Stimulated activated effector memory CD8-positive, alpha-beta T cell treated with anti-CD3 and anti-CD28 coated beads, Interleukin-12 subunit alpha, Interleukin-12 subunit beta, amount 100 ng/mL, for 72 hours (primary cell): ENCODE measurements at regions not wholly inside any gene's neighbourhood (a gene's known extent, or its start where the extent isn't known, plus 50 kb on each side); places are given as distances from the start of the nearest gene placed in this dataset.

Source experiments
- ATAC-seq: fragments of 150-1000 bp; cut with Tn5 transposase; 2 replicates; pipeline ENCODE4 v1.10.0; 2021
- DNase-seq, 2 donors: peaks; one replicate each; pipeline ENCODE4 v3.0.0; 2021 to 2022; ENCODE audit warnings: low spot score in 2 of 2
- H3K27ac Mint-ChIP-seq: one replicate; pipeline ENCODE4 v1.8.0; 2022; ENCODE audit warnings: mild to moderate bottlenecking, mixed read lengths
- H3K36me3 Mint-ChIP-seq: one replicate; pipeline ENCODE4 v1.8.0; 2022; ENCODE audit warnings: mild to moderate bottlenecking, mixed read lengths
- H3K4me1 Mint-ChIP-seq: one replicate; pipeline ENCODE4 v1.8.0; 2022; ENCODE audit warnings: mixed read lengths
- H3K4me3 Mint-ChIP-seq: one replicate; pipeline ENCODE4 v1.8.0; 2022; ENCODE audit warnings: mild to moderate bottlenecking, mixed read lengths
- H3K9me3 Mint-ChIP-seq: one replicate; pipeline ENCODE4 v1.8.0; 2022; ENCODE audit warnings: mixed read lengths

DNA sequence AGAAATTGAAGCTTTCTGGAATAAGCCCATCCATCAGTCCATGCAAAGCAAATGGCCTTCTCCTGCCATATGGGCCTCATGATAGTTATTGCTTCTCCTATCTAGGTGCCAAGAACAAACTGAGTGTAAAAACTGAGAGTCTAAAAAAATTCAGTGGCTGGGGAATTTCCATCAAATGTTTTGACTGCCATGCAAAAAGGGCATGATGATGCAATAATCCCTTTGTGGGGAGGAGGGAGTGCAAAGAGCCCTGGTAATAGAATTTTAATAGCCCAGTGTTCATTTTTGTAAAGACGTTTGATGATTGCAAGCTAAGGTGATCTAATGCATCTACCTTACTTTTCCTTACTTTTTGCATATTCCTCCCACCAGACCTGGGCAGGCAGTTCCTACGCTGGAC lies 683.7 kb downstream of the EPM2A start:
- H3K36me3 Mint-ChIP-seq: no peaks in the 10 kb centered on the region
- H3K27ac Mint-ChIP-seq: no peak overlapping the region
- H3K9me3 Mint-ChIP-seq: no peaks in the 10 kb centered on the region
- H3K4me1 Mint-ChIP-seq: no peaks in the 10 kb centered on the region
- DNase-seq (no peak), ATAC-seq (no peak)
- H3K4me3 Mint-ChIP-seq: no peak overlapping the region

DNA sequence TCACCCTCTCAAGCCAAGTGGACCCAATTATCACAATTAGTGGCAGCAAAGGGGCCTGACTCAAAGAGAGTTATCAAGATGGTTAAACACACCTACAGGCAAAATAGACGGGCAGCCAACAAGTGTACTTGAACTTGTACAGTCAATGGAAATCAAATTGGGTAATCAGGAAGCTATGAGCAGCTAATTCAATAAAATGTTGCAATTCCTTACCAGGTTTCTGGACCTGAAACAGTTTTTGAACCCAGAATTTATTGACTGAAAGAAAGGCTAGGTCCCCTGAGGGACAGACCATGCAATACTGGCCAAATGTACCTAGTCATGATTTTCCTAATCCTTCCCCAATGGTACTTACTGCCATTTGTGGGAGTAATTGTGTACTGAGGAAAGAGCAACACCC lies 679.8 kb downstream of the EPM2A start:
- H3K27ac Mint-ChIP-seq: no peak overlapping the region
- H3K4me1 Mint-ChIP-seq: no peaks in the 10 kb centered on the region
- no peaks in the 10 kb centered on the region for H3K36me3 Mint-ChIP-seq
- ATAC-seq: no peak
- H3K4me3 Mint-ChIP-seq: no peak overlapping the region
- no peak for DNase-seq
- no peaks in the 10 kb centered on the region for H3K9me3 Mint-ChIP-seq

DNA sequence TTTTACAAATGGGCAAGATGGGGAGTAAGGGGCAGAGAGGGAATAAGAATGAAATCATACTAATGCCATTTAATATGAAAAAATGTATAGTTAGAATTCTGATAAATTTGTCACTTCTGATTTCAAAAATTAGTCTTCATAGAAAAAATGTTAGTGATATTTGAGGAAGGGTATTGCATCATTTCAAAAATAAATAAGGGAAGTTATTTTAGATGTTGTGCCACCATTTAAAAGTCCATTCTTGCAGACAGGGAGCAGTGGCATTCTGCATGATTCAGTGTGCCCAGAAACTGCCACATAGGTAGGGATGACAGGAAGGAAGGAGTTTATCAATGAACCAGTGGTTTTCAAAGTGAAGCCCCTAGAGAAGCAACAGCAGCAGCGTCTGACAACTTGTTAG lies 674.6 kb downstream of the EPM2A start:
- DNase-seq: no peak
- Mint-ChIP-seq H3K9me3 (no peaks in the 10 kb centered on the region), H3K4me1 (no peaks in the 10 kb centered on the region), H3K4me3 (no peak overlapping the region), H3K27ac (no peak overlapping the region), H3K36me3 (no peaks in the 10 kb centered on the region)
- no peak for ATAC-seq

DNA sequence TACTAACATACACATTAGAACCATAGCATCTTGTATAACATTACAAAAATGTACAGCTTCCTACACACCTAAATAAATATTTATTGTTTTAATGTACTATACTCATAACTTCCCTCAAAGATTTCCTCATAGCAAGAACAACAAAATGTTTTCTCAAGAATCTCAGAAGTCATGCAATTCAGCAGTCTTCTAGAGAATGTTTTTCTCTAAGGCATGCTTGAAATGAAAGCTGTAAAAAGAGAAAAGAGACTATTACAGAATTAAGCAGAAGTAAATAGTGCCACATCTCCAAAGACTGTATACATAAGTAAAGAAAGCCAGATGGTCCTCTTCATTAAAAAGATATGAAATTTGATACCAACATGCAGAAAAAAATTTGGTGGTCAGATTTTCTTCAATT lies 672.2 kb downstream of the EPM2A start:
- no peak overlapping the region for H3K27ac Mint-ChIP-seq
- H3K9me3 Mint-ChIP-seq: no peaks in the 10 kb centered on the region
- H3K4me1 Mint-ChIP-seq: no peaks in the 10 kb centered on the region
- H3K4me3 Mint-ChIP-seq: no peak overlapping the region
- no peak for ATAC-seq
- DNase-seq: no peak
- H3K36me3 Mint-ChIP-seq: no peaks in the 10 kb centered on the region

DNA sequence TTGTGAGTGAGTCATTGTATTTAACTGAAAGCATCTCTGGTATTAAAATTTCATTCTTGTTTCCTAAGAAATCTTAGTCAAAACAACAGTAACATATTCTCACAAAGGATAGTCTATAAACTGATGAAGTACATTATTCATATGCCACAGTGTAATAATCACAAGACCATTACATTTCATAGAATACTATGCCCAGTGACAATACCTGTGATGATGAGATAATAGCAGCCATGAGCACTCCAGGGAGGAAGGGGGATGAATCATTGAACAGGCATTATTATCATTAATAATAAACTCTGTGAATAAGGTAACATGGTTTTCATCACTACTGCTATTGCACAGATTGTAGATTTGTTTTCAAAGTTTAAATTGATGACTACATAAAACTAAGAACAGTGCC lies 667.9 kb downstream of the EPM2A start:
- no peaks in the 10 kb centered on the region for H3K4me1 Mint-ChIP-seq
- no peak for DNase-seq
- H3K9me3 Mint-ChIP-seq: no peaks in the 10 kb centered on the region
- H3K27ac Mint-ChIP-seq: no peak overlapping the region
- no peak overlapping the region for H3K4me3 Mint-ChIP-seq
- no peaks in the 10 kb centered on the region for H3K36me3 Mint-ChIP-seq
- ATAC-seq: peak; percentile 56

DNA sequence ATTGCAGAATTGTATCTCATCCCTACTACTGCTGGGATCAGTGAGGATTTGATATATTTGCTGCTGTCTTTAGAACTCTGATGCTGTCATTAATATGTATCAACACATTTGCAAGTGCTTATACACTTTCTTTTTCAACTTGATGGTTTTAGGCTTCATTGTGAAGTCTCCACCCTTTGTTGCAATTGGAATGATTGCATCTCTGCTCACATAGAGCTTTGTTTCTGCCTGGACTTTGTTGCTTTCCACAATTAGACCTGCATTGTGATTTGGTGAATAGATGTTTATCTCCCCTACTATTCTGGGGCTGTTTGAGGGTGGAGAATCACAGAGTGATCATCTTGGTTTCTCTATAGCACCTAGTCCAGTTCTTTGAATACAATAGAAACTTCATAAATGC lies 666.7 kb downstream of the EPM2A start:
- DNase-seq: no peak
- H3K4me1 Mint-ChIP-seq: no peaks in the 10 kb centered on the region
- H3K36me3 Mint-ChIP-seq: no peaks in the 10 kb centered on the region
- H3K4me3 Mint-ChIP-seq: no peak overlapping the region
- no peaks in the 10 kb centered on the region for H3K9me3 Mint-ChIP-seq
- no peak overlapping the region for H3K27ac Mint-ChIP-seq
- no peak for ATAC-seq

DNA sequence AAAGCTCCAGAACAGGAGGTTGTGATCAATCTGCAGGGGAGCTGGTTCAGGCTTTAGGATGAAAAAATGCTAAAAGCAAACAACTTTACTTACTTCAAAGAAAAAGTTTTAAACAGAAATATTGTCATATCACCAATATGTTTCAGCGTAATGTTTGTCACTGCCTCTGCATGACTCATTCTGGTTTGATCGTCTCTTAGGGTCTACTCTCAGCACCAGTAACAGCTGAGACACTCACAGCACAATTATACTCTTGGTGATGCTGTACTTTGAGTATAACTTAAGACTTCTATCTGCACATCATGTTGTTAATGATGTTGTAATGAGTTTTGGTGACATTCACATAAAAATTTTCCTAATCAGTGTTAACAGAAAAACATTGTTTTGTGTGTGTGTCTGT lies 665.4 kb downstream of the EPM2A start:
- DNase-seq (no peak), ATAC-seq (no peak)
- Mint-ChIP-seq H3K27ac (no peak overlapping the region), H3K9me3 (no peaks in the 10 kb centered on the region), H3K4me3 (no peak overlapping the region), H3K36me3 (no peaks in the 10 kb centered on the region), H3K4me1 (no peaks in the 10 kb centered on the region)

DNA sequence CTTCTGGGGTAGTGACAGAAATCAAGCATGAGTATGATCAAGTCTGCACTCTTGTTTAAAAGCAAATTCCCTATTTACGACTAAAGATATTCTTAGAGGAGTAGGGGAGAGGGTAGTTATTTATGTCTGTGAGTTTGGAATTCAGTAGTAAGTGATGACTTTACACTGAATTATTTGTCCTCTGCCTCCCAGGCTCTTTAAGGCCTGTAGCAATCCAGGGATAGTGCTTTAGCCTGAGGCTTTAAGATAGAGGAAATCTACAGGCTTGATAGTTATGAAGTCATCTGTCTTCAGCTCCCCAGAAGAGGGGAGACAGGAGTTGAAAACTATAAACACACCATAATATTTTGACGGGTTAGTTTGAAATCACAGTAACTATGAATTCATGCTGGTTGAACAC lies 664.5 kb downstream of the EPM2A start:
- peaks cover 6% of the 10 kb centered on the region for H3K4me1 Mint-ChIP-seq
- no peaks in the 10 kb centered on the region for H3K9me3 Mint-ChIP-seq
- ATAC-seq (no peak), DNase-seq (no peak)
- no peaks in the 10 kb centered on the region for H3K36me3 Mint-ChIP-seq
- H3K27ac Mint-ChIP-seq: no peak overlapping the region
- no peak overlapping the region for H3K4me3 Mint-ChIP-seq

DNA sequence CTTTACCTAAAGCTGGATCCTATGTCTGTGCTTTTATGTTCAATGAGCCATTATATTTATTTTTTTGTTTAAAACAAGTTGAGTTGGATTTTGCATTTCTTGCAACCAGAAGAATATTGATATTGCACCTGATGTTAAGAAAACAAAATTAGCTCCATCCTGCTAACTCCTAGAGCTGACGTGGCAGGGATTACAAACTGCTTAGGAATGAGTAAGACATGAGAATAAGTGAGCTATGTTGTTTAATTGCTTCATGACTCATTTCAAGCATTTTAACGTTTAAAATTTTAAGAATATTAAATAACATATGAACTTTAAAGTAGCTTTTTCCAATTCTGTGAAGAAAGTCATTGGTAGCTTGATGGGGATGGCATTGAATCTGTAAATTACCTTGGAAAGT lies 663.5 kb downstream of the EPM2A start:
- H3K9me3 Mint-ChIP-seq: no peaks in the 10 kb centered on the region
- H3K36me3 Mint-ChIP-seq: no peaks in the 10 kb centered on the region
- H3K4me3 Mint-ChIP-seq: no peak overlapping the region
- no peak for ATAC-seq
- H3K4me1 Mint-ChIP-seq: peaks cover 7% of the 10 kb centered on the region
- no peak for DNase-seq
- H3K27ac Mint-ChIP-seq: no peak overlapping the region

DNA sequence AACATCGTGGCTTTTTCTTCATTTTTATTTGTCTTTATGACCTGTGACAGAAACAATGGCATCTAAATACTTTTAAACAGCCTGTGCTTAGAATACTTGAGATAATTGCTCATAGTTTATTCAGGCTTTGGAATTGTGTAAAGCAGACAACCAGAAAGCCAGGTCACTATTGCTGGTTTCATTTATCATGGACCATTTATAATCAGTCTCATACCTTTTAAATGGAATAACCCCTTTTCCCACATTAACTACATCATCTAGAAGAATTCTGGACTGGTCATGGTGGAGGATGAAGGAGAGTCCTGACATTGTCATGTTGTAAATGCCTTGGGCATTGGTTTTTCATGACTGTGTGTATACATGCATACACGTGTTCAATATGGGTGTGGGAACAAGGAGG lies 661.5 kb downstream of the EPM2A start:
- no peak overlapping the region for H3K4me3 Mint-ChIP-seq
- ATAC-seq (no peak), DNase-seq (no peak)
- no peak overlapping the region for H3K27ac Mint-ChIP-seq
- H3K4me1 Mint-ChIP-seq: peaks cover 7% of the 10 kb centered on the region
- no peaks in the 10 kb centered on the region for H3K36me3 Mint-ChIP-seq
- H3K9me3 Mint-ChIP-seq: no peaks in the 10 kb centered on the region

DNA sequence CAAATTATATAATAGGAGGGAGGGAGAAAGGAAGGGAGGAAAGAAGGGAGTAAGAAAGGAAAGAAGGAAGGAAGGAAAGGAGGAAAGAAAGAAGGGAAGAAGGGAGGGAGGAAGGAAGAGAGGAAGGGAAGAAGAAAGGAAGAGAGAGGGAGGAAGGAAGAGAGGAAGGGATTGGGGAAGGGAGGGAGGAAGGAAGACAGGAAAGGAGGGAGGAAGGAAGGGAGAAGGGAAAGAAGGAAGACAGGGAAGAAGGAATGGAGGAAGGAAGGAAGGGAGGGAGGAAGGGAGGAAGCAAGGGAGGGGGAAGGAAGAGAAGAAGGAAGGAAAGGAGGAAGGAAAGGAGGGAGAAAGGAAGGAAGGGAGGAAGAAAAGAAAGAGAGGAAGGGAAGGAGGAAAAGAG lies 660.5 kb downstream of the EPM2A start:
- DNase-seq (no peak), ATAC-seq (no peak)
- Mint-ChIP-seq H3K4me1 (peaks cover 7% of the 10 kb centered on the region), H3K36me3 (no peaks in the 10 kb centered on the region), H3K27ac (no peak overlapping the region), H3K9me3 (no peaks in the 10 kb centered on the region), H3K4me3 (no peak overlapping the region)

DNA sequence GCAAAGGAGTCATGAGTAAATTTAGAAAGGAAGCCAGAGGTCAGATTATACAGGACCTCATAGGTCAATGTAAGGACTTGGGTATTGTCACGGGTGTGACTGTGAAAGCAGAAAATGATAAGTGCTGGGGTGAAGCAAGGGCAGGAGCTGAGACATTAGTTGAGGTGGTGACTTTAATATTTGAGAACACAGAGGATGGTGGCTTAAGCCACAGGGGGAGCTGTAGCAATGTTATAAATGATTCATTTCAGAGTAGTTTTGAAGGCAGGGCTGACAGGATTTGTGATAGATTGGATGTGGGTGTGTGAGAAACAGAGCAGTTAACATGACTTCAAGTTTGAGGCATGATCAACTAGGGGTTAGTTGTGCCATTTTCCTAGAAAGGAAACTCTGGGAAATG lies 659.9 kb downstream of the EPM2A start:
- no peak for DNase-seq
- Mint-ChIP-seq H3K27ac (no peak overlapping the region), H3K36me3 (no peaks in the 10 kb centered on the region), H3K4me3 (no peak overlapping the region), H3K4me1 (peaks cover 7% of the 10 kb centered on the region), H3K9me3 (no peaks in the 10 kb centered on the region)
- ATAC-seq: peak; percentile 86

DNA sequence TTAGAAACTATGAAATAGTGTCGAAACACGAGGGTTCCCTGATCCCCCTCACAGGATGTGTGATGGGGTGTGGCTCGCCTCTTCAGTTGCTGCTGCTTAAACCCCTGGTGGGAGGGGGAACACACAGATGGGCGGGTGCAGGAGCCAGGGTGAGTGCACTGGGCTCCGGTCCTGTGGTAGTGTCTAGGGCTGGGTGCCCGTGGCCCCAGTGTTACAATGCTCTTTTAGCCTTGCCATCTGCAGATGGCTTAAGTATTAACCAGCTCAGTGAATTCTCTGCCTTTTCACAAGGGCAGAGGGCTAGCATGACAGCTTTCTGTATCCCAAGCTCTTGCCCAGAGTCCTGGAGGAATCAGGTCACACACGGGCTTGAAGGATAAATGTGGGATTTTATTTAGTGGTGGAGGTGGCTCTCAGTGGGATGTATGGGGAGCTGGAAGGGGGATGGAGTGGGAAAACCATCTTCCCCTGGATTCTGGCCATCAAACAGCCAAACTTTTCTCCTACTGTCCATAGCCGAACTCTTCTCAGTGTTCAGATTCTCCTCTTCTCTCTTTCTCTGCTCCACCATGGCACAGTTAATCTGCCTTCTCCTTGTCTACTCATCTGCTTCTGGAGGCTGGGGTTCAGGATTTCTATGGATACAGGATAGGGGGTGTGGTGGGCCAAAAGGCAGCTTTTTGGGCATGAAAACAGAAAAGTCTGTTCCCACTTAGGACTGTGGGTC lies 659.0 kb downstream of the EPM2A start:
- Mint-ChIP-seq H3K27ac (no peak overlapping the region), H3K4me3 (no peak overlapping the region), H3K36me3 (no peaks in the 10 kb centered on the region)

DNA sequence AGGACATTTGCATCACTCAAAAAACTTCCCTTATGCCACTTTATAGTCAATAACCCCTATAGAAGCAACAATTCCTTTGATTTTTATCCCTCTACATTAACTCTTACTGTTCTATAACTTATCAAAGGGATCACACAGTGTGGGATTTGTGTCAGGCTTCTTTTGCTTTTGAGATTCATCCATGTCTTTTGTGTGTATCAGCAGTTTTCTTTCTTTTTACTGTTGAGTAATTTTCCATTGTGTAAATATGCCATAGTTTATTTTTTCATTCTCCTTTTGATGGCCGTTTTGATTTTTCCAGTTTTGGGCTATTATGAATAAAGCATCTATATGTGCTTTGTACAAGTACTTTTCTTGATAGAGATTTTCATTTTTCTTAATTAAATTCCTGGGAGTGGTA lies 657.9 kb downstream of the EPM2A start:
- Mint-ChIP-seq H3K4me1 (peaks cover 7% of the 10 kb centered on the region), H3K27ac (no peak overlapping the region), H3K4me3 (no peak overlapping the region), H3K36me3 (no peaks in the 10 kb centered on the region), H3K9me3 (no peaks in the 10 kb centered on the region)
- no peak for ATAC-seq
- DNase-seq: no peak

More for the DNA sequence above, 659.0 kb downstream of the EPM2A start:
- H3K9me3 Mint-ChIP-seq: no peaks in the 10 kb centered on the region
- ATAC-seq (no peak), DNase-seq (no peak)
- peaks cover 7% of the 10 kb centered on the region for H3K4me1 Mint-ChIP-seq

DNA sequence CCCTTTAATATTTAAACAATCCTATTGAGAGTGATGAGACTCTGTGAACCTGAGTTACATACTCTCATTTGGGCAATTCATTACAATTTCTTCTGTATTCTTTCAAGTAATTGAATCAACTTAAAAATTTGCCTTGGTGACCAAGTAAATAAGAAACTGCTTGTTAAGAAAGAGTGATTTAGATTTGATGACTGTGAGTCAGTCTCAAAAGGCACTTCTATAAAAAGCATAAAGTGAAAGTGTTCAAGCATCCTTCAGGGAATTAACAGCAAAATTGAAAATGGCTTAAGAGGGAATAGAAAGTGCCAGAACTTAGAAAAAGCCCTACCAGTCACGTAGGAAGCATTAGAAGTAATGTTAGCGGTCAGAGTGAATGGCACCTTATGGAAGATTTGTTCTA lies 654.7 kb downstream of the EPM2A start:
- H3K27ac Mint-ChIP-seq: no peak overlapping the region
- H3K4me3 Mint-ChIP-seq: no peak overlapping the region
- peaks cover 2% of the 10 kb centered on the region for H3K4me1 Mint-ChIP-seq
- ATAC-seq (no peak), DNase-seq (no peak)
- H3K9me3 Mint-ChIP-seq: no peaks in the 10 kb centered on the region
- no peaks in the 10 kb centered on the region for H3K36me3 Mint-ChIP-seq

DNA sequence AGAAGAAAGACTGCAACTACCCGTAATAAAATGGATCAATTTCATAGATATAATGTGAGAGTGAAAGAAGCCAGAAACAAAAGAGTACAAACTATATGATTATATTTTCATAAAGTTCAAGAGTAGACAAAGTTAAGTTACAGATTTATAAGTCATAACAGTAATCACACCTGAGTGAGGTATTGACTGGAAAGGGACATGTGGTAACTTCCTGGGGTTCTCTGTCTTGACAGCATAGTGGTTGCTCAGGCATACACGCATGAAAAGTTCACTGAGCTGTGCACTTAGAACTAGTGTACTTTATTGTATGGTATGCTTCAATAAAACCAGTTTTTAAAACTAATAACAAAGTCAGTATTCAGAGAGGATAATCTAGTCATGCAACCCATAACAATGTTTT lies 653.6 kb downstream of the EPM2A start:
- DNase-seq (no peak), ATAC-seq (no peak)
- Mint-ChIP-seq H3K27ac (no peak overlapping the region), H3K4me3 (no peak overlapping the region), H3K9me3 (no peaks in the 10 kb centered on the region), H3K36me3 (no peaks in the 10 kb centered on the region), H3K4me1 (no peaks in the 10 kb centered on the region)

DNA sequence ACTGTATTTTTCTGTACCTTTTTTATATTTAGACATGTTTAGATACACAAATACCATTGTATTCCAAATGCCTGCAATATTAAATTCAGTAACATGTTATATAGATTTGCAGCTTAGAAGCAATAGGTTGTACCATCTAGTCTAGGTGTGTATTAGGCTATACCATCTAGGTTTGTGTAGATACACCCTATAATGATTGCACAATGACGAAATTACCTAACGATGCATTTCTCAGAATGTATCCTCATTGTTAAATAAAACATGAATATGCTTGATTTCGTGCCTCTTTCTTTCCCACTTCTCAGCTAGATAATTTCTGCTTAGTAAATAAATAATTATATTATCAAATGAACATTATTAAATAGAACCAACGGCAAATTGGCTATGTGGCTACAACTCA lies 653.0 kb downstream of the EPM2A start:
- H3K36me3 Mint-ChIP-seq: no peaks in the 10 kb centered on the region
- no peak for ATAC-seq
- no peaks in the 10 kb centered on the region for H3K9me3 Mint-ChIP-seq
- DNase-seq: no peak
- H3K4me3 Mint-ChIP-seq: no peak overlapping the region
- no peak overlapping the region for H3K27ac Mint-ChIP-seq
- no peaks in the 10 kb centered on the region for H3K4me1 Mint-ChIP-seq
